RWPE2 (cell line): ENCODE measurements at regions not wholly inside any gene's neighbourhood (a gene's known extent, or its start where the extent isn't known, plus 50 kb on each side); places are given as distances from the start of the nearest gene placed in this dataset.

ENCODE experiments used
- ATAC-seq: fragments of 200-7000 bp; cut with Tn5 transposase; 3 replicates; pipeline ENCODE4 v1.9.1; 2021; ENCODE audit warnings: low read depth
- DNase-seq: peaks from one replicate; pipeline ENCODE4 v3.0.0-alpha.2; 2020; ENCODE audit warnings: low spot score
- H3K27ac ChIP-seq: fragments of 450-650 bp; 2 replicates; pipeline ENCODE4 v1.5.1; 2017; ENCODE audit warnings: mild to moderate bottlenecking; ENCODE audit not compliant: poor library complexity, severe bottlenecking
- H3K27me3 ChIP-seq: fragments of 250-450 bp; sonication (Bioruptor Pico); 2 replicates; pipeline ENCODE4 v1.5.1; 2021; ENCODE audit warnings: mild to moderate bottlenecking, moderate library complexity; ENCODE audit not compliant: insufficient read depth, poor library complexity, severe bottlenecking
- H3K36me3 ChIP-seq: fragments of 250-450 bp; sonication (Bioruptor Pico); 2 replicates; pipeline ENCODE4 v1.5.1; 2020; ENCODE audit warnings: low read depth, mild to moderate bottlenecking, moderate library complexity
- H3K4me1 ChIP-seq: fragments of 250-450 bp; sonication (Bioruptor Pico); 2 replicates; pipeline ENCODE4 v1.5.1; 2021; ENCODE audit warnings: mild to moderate bottlenecking, moderate library complexity; ENCODE audit not compliant: insufficient read depth, poor library complexity, severe bottlenecking
- H3K4me3 ChIP-seq: fragments of 250-450 bp; sonication (Bioruptor Pico); 2 replicates; pipeline ENCODE4 v1.5.1; 2021; ENCODE audit warnings: mild to moderate bottlenecking, moderate library complexity; ENCODE audit not compliant: severe bottlenecking
- H3K9me3 ChIP-seq: fragments of 250-450 bp; sonication (Bioruptor Pico); 2 replicates; pipeline ENCODE4 v1.5.1; 2021; ENCODE audit warnings: mild to moderate bottlenecking, moderate library complexity; ENCODE audit not compliant: severe bottlenecking
- CTCF ChIP-seq: fragments of 450-650 bp; IDR thresholded peaks from one replicate; pipeline ENCODE4 v1.5.1; 2017; ENCODE audit warnings: mild to moderate bottlenecking, moderate library complexity; ENCODE audit not compliant: poor library complexity, severe bottlenecking

GRCh38 chr2:71800106-71800809, 346.9 kb downstream of the DYSF start:
- no peak for TF ChIP-seq CTCF
- no peaks in the 10 kb centered on the region for H3K27me3 ChIP-seq
- H3K36me3 ChIP-seq = no peaks in the 10 kb centered on the region
- DNase-seq (no peak), ATAC-seq (no peak)
- H3K4me1 ChIP-seq = peaks cover 3% of the 10 kb centered on the region
- no peak overlapping the region for H3K4me3 ChIP-seq
- H3K9me3 ChIP-seq = no peaks in the 10 kb centered on the region
- H3K27ac ChIP-seq = no peak overlapping the region

GRCh38 chr2:71799013-71799575, 345.7 kb downstream of the DYSF start:
- DNase-seq (no peak), ATAC-seq (no peak)
- Histone ChIP-seq H3K4me3 (no peak overlapping the region), H3K9me3 (no peaks in the 10 kb centered on the region), H3K36me3 (no peaks in the 10 kb centered on the region), H3K27me3 (no peaks in the 10 kb centered on the region), H3K4me1 (peaks cover 3% of the 10 kb centered on the region), H3K27ac (no peak overlapping the region)
- TF ChIP-seq CTCF = no peak

- no peak overlapping the region for H3K4me3 ChIP-seq
- TF ChIP-seq CTCF = peak; percentile 72
- no peak overlapping the region for H3K27ac ChIP-seq
- DNase-seq (no peak), ATAC-seq (peak; percentile 44; the same call in 1 of the 3 replicates)
- peaks cover 3% of the 10 kb centered on the region for H3K4me1 ChIP-seq
- no peaks in the 10 kb centered on the region for H3K27me3 ChIP-seq
- no peaks in the 10 kb centered on the region for H3K36me3 ChIP-seq
- H3K9me3 ChIP-seq = no peaks in the 10 kb centered on the region
Observed at GRCh38 chr2:71798266-71799012, 345.1 kb downstream of the DYSF start.

- Histone ChIP-seq H3K9me3 (no peaks in the 10 kb centered on the region), H3K4me3 (no peak overlapping the region), H3K36me3 (no peaks in the 10 kb centered on the region), H3K27me3 (no peaks in the 10 kb centered on the region), H3K27ac (no peak overlapping the region), H3K4me1 (peaks cover 3% of the 10 kb centered on the region)
- ATAC-seq (no peak), DNase-seq (no peak)
- no peak for TF ChIP-seq CTCF
Observed at GRCh38 chr2:71797035-71797810, 343.9 kb downstream of the DYSF start.
